HEK293T (cell line): ENCODE measurements at regions not wholly inside any gene's neighbourhood (a gene's known extent, or its start where the extent isn't known, plus 50 kb on each side); places are given as distances from the start of the nearest gene placed in this dataset.

Experiments used
- BHLHE40 ChIP-seq: fragments of 450-650 bp; IDR thresholded peaks from 2 replicates; pipeline ENCODE4 v1.6.1; 2016; ENCODE audit warnings: mild to moderate bottlenecking, moderate library complexity, borderline replicate concordance
- FOXK2 ChIP-seq: fragments of 450-650 bp; IDR thresholded peaks from 2 replicates; pipeline ENCODE4 v1.6.1; 2016; ENCODE audit warnings: mild to moderate bottlenecking
- FOXM1 ChIP-seq: fragments of 450-650 bp; IDR thresholded peaks from 2 replicates; pipeline ENCODE4 v1.6.1; 2017; ENCODE audit warnings: mild to moderate bottlenecking, borderline replicate concordance
- NFRKB ChIP-seq: fragments of 450-650 bp; IDR thresholded peaks from 2 replicates; pipeline ENCODE4 v1.6.1; 2016; ENCODE audit warnings: mild to moderate bottlenecking, moderate library complexity
- SP1 ChIP-seq: fragments of 450-650 bp; IDR thresholded peaks from 2 replicates; pipeline ENCODE4 v1.6.1; 2017
- TF ChIP-seq, protein P1 (sequence below): fragments of 450-650 bp; IDR thresholded peaks from 2 replicates; pipeline ENCODE4 v1.6.1; 2016

DNA sequence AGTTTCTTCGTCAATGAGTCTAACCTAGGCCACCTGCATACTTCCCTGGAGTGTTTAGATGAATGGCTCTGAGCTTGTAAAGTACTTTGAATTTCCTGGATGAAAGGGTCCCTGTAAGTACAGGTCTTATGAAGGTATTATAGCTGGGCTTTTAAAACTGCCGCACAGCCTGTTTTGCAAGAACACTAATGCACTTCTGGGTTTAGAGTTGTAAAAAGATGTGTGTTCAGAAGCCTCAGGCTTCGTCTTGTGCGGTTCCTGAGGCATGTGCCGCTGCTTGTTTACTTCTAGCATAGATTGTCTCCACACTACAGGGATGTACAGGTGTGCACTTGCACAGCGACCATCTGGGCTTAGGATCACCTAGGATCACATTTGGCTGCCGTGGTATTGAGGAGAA is 324.5 kb downstream of the SOX4 start:
- TF ChIP-seq BHLHE40 (no peak), NFRKB (no peak), FOXM1 (no peak), SP1 (no peak), FOXK2 (no peak)
- TF ChIP-seq, protein P1, sequence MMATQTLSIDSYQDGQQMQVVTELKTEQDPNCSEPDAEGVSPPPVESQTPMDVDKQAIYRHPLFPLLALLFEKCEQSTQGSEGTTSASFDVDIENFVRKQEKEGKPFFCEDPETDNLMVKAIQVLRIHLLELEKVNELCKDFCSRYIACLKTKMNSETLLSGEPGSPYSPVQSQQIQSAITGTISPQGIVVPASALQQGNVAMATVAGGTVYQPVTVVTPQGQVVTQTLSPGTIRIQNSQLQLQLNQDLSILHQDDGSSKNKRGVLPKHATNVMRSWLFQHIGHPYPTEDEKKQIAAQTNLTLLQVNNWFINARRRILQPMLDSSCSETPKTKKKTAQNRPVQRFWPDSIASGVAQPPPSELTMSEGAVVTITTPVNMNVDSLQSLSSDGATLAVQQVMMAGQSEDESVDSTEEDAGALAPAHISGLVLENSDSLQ, result no peak
